ENCODE measurements at regions not wholly inside any gene's neighbourhood (a gene's known extent, or its start where the extent isn't known, plus 50 kb on each side); places are given as distances from the start of the nearest gene placed in this dataset.

DNA sequence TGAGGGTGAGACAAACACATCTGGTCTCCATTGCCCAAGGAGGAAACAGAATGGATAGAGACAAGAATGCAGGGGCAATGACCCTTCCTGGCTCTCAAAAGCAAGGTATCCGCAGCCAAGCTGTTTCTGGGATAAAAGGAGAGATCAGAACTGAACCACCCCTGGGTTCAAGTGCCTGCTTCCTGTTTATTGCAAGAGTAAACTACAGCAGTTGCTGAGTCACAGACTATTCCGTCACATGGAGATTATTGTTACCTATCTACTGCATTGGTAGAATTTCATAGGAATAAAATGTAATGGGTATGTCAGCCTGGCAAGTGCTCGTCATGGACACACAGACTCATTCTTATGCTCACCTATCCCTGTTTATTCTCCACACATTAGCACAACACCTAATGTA, 821.6 kb downstream of the GRID1 start (continued):
- TF ChIP-seq ZNF331 (CRISPR knock-in tag; IDR thresholded peaks at IDR 0.05; ENCODE audit: low read depth) (no peak), EZH2phosphoT487 (IDR thresholded peaks at IDR 0.05; ENCODE audit: unreplicated experiment) (no peak)
- TF ChIP-seq, protein P1, sequence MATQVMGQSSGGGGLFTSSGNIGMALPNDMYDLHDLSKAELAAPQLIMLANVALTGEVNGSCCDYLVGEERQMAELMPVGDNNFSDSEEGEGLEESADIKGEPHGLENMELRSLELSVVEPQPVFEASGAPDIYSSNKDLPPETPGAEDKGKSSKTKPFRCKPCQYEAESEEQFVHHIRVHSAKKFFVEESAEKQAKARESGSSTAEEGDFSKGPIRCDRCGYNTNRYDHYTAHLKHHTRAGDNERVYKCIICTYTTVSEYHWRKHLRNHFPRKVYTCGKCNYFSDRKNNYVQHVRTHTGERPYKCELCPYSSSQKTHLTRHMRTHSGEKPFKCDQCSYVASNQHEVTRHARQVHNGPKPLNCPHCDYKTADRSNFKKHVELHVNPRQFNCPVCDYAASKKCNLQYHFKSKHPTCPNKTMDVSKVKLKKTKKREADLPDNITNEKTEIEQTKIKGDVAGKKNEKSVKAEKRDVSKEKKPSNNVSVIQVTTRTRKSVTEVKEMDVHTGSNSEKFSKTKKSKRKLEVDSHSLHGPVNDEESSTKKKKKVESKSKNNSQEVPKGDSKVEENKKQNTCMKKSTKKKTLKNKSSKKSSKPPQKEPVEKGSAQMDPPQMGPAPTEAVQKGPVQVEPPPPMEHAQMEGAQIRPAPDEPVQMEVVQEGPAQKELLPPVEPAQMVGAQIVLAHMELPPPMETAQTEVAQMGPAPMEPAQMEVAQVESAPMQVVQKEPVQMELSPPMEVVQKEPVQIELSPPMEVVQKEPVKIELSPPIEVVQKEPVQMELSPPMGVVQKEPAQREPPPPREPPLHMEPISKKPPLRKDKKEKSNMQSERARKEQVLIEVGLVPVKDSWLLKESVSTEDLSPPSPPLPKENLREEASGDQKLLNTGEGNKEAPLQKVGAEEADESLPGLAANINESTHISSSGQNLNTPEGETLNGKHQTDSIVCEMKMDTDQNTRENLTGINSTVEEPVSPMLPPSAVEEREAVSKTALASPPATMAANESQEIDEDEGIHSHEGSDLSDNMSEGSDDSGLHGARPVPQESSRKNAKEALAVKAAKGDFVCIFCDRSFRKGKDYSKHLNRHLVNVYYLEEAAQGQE (IDR thresholded peaks at IDR 0.05; ENCODE audit: unreplicated experiment), result no peak
- TF ChIP-seq, protein P2, sequence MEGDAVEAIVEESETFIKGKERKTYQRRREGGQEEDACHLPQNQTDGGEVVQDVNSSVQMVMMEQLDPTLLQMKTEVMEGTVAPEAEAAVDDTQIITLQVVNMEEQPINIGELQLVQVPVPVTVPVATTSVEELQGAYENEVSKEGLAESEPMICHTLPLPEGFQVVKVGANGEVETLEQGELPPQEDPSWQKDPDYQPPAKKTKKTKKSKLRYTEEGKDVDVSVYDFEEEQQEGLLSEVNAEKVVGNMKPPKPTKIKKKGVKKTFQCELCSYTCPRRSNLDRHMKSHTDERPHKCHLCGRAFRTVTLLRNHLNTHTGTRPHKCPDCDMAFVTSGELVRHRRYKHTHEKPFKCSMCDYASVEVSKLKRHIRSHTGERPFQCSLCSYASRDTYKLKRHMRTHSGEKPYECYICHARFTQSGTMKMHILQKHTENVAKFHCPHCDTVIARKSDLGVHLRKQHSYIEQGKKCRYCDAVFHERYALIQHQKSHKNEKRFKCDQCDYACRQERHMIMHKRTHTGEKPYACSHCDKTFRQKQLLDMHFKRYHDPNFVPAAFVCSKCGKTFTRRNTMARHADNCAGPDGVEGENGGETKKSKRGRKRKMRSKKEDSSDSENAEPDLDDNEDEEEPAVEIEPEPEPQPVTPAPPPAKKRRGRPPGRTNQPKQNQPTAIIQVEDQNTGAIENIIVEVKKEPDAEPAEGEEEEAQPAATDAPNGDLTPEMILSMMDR (conservative IDR thresholded peaks at IDR 0.05; ENCODE audit: low read depth in 2 of 2), result no peak

DNA sequence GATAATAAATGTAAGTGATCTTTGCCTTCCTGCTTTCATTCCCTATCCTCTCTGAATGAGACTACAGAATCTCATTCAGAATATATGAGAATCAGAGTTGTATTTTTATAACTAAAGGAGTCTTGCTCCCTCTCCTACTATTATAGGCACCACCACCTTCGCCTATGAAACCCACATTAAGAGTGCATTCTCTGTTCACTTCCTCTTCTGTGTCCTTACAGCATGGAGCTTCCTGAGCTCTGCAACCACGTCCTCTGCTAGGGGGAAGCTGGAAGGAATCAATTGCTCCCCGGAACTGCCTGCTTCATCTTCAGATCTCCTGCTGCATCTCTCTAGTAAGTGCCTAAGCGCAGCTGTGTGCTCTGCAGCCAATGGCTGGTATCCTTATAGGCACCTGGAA, 820.7 kb downstream of the GRID1 start:
- Mint-ChIP-seq H3K27me3 (ENCODE audit: insufficient read depth, low read depth, poor library complexity) (peaks cover 3% of the 10 kb centered on the region), H3K4me1 (peaks cover 17% of the 10 kb centered on the region), H3K4me3 (no peak overlapping the region), H3K36me3 (ENCODE audit: low read depth) (peaks cover 3% of the 10 kb centered on the region; the same call in 1 of the 3 replicates), H3K9me3 (peaks cover 82% of the 10 kb centered on the region), H3K27ac (no peak overlapping the region)
- no peaks in the 10 kb centered on the region for H4K20me1 ChIP-seq (replicated peaks; ENCODE audit: insufficient read depth)
- no peaks in the 10 kb centered on the region for H3F3A ChIP-seq (replicated peaks; ENCODE audit: low read depth)
- H3K9me2 ChIP-seq (ENCODE audit: insufficient read depth), result no peaks in the 10 kb centered on the region
- H3K79me2 ChIP-seq (replicated peaks; ENCODE audit: insufficient read depth), result no peaks in the 10 kb centered on the region
- ATAC-seq, result no peak
- no peaks in the 10 kb centered on the region for H3K4me1 ChIP-seq (ENCODE audit: insufficient read depth)
- H3K36me3 ChIP-seq (ENCODE audit: insufficient read depth), result no peaks in the 10 kb centered on the region
- H3K27me3 ChIP-seq (ENCODE audit: insufficient read depth), result no peaks in the 10 kb centered on the region
- no peak overlapping the region for H2AFZ ChIP-seq
- no peak overlapping the region for H3K27ac ChIP-seq (ENCODE audit: low read depth)
- no peak for DNase-seq (ENCODE audit: low spot score)
- no peak overlapping the region for H3K4me3 ChIP-seq
- no peak overlapping the region for H3K4me2 ChIP-seq
- TF ChIP-seq, protein P1 (IDR thresholded peaks at IDR 0.05; ENCODE audit: unreplicated experiment), result no peak
- no peak for TF ChIP-seq STAT1 (IDR thresholded peaks at IDR 0.05; ENCODE audit: unreplicated experiment)
- no peak for TF ChIP-seq EZH2phosphoT487 (IDR thresholded peaks at IDR 0.05; ENCODE audit: unreplicated experiment)
- TF ChIP-seq, protein P2 (conservative IDR thresholded peaks at IDR 0.05; ENCODE audit: low read depth in 2 of 2), result no peak
- TF ChIP-seq CREB1 (CRISPR knock-in tag; IDR thresholded peaks at IDR 0.05; ENCODE audit: low read depth), result no peak
- no peak for TF ChIP-seq NANOG (IDR thresholded peaks at IDR 0.05; ENCODE audit: borderline replicate concordance)
- no peak for TF ChIP-seq JUNB (IDR thresholded peaks at IDR 0.05; ENCODE audit: unreplicated experiment)
- TF ChIP-seq POLR2AphosphoS5 (IDR thresholded peaks at IDR 0.05; ENCODE audit: low read depth), result no peak
- TF ChIP-seq, protein P3, sequence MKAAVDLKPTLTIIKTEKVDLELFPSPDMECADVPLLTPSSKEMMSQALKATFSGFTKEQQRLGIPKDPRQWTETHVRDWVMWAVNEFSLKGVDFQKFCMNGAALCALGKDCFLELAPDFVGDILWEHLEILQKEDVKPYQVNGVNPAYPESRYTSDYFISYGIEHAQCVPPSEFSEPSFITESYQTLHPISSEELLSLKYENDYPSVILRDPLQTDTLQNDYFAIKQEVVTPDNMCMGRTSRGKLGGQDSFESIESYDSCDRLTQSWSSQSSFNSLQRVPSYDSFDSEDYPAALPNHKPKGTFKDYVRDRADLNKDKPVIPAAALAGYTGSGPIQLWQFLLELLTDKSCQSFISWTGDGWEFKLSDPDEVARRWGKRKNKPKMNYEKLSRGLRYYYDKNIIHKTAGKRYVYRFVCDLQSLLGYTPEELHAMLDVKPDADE (IDR thresholded peaks at IDR 0.05), result no peak

Data from GM23338 (cell line).